Body of pancreas (tissue), 4 donors: ENCODE measurements at regions not wholly inside any gene's neighbourhood (a gene's known extent, or its start where the extent isn't known, plus 50 kb on each side); places are given as distances from the start of the nearest gene placed in this dataset.

Experiments
- POLR2A ChIP-seq, 3 donors: fragments of 450-650 bp; IDR thresholded peaks; one replicate each; pipeline ENCODE4 v1.6.1; 2016; ENCODE audit warnings: antibody characterized with exemption in 3 of 3, mild to moderate bottlenecking in 2 of 3
- TF ChIP-seq, protein P1 (sequence below), 7 experiments: fragments of 450-650 bp in 4 of 7; fragments of 200-600 bp in 3 of 7; sonication (generic) in 3 of 7; IDR thresholded peaks; one replicate each; pipeline ENCODE4 v1.5.1; 2016 to 2019; ENCODE audit warnings: antibody characterized with exemption in 7 of 7

DNA sequence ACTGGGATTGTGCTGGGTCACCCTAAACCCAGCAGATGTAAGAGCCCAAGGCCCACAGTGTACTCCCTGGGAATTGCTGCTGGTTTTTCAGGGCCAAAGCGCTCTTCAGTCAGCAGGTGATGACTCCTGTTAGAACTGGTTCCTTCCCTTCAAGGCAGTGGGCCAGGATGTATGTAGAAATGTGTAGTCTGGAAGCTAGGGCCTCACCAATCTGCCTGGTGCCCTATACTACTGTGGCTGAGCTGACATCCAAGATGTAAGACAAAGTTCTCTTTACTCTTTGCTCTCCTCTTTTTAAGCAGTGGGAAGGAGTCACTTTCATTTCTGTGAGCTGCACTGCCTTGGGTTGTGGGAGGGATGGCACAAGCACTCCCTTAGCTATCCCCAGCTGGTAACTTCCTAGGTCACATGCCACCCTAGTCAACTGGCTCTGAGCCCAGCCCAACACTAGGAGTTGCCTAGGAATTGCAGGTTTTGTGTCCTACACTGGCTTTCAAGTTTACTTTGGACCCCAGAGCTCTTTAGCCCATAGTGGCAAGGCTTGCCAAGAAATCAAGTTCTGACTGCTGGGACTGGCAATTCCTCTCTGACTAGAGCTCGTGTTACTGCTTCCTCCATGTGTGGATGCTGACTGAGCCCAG is 249.2 kb downstream of the C12orf50 start:
- TF ChIP-seq, protein P1, sequence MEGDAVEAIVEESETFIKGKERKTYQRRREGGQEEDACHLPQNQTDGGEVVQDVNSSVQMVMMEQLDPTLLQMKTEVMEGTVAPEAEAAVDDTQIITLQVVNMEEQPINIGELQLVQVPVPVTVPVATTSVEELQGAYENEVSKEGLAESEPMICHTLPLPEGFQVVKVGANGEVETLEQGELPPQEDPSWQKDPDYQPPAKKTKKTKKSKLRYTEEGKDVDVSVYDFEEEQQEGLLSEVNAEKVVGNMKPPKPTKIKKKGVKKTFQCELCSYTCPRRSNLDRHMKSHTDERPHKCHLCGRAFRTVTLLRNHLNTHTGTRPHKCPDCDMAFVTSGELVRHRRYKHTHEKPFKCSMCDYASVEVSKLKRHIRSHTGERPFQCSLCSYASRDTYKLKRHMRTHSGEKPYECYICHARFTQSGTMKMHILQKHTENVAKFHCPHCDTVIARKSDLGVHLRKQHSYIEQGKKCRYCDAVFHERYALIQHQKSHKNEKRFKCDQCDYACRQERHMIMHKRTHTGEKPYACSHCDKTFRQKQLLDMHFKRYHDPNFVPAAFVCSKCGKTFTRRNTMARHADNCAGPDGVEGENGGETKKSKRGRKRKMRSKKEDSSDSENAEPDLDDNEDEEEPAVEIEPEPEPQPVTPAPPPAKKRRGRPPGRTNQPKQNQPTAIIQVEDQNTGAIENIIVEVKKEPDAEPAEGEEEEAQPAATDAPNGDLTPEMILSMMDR (IDR thresholded peaks at IDR 0.05), result no peak
- TF ChIP-seq POLR2A (IDR thresholded peaks at IDR 0.05), result no peak
